Memory B cell (primary cell): ENCODE measurements at regions not wholly inside any gene's neighbourhood (a gene's known extent, or its start where the extent isn't known, plus 50 kb on each side); places are given as distances from the start of the nearest gene placed in this dataset.

Experiments used
- ATAC-seq: fragments of 150-1000 bp; cut with Tn5 transposase; 2 replicates; pipeline ENCODE4 v1.10.0; 2021; ENCODE audit warnings: low read depth, mild to moderate bottlenecking, moderate library complexity
- DNase-seq, 2 donors: peaks; one replicate each; pipeline ENCODE4 v3.0.0; 2022; ENCODE audit warnings: low spot score in 2 of 2
- H3K27ac Mint-ChIP-seq: one replicate; pipeline ENCODE4 v1.8.0; 2022; ENCODE audit warnings: mild to moderate bottlenecking, moderate library complexity, mixed read lengths
- H3K27me3 Mint-ChIP-seq: one replicate; pipeline ENCODE4 v1.8.0; 2022; ENCODE audit warnings: mixed read lengths
- H3K36me3 Mint-ChIP-seq: one replicate; pipeline ENCODE4 v1.8.0; 2022; ENCODE audit warnings: mild to moderate bottlenecking, mixed read lengths
- H3K4me1 Mint-ChIP-seq: one replicate; pipeline ENCODE4 v1.8.0; 2022; ENCODE audit warnings: mixed read lengths
- H3K4me3 Mint-ChIP-seq: one replicate; pipeline ENCODE4 v1.8.0; 2022; ENCODE audit warnings: mild to moderate bottlenecking, moderate library complexity, mixed read lengths
- H3K9me3 Mint-ChIP-seq: one replicate; pipeline ENCODE4 v1.8.0; 2022; ENCODE audit warnings: mixed read lengths

- peaks cover 4% of the 10 kb centered on the region for H3K9me3 Mint-ChIP-seq
- no peaks in the 10 kb centered on the region for H3K27me3 Mint-ChIP-seq
- H3K4me3 Mint-ChIP-seq, result no peak overlapping the region
- H3K4me1 Mint-ChIP-seq, result peaks cover under 1% of the 10 kb centered on the region
- ATAC-seq, result no peak
- DNase-seq, result no peak
- no peak overlapping the region for H3K27ac Mint-ChIP-seq
- peaks cover 2% of the 10 kb centered on the region for H3K36me3 Mint-ChIP-seq
Measured at GRCh38 chr1:234665975-234666605, 56.1 kb upstream of the IRF2BP2 start.

- Mint-ChIP-seq H3K27me3 (no peaks in the 10 kb centered on the region), H3K27ac (no peak overlapping the region), H3K4me3 (no peak overlapping the region), H3K4me1 (peaks cover 3% of the 10 kb centered on the region), H3K36me3 (no peaks in the 10 kb centered on the region), H3K9me3 (no peaks in the 10 kb centered on the region)
- ATAC-seq (no peak), DNase-seq (no peak)
Measured at GRCh38 chr1:234662148-234662547, 52.2 kb upstream of the IRF2BP2 start.

GRCh38 chr1:234661317-234661928 is 51.4 kb upstream of the IRF2BP2 start:
- Mint-ChIP-seq H3K4me3 (no peak overlapping the region), H3K27ac (no peak overlapping the region), H3K9me3 (no peaks in the 10 kb centered on the region), H3K36me3 (no peaks in the 10 kb centered on the region), H3K4me1 (peaks cover 9% of the 10 kb centered on the region), H3K27me3 (no peaks in the 10 kb centered on the region)
- DNase-seq (no peak), ATAC-seq (no peak)

GRCh38 chr1:234660536-234661316 is 50.7 kb upstream of the IRF2BP2 start:
- ATAC-seq (no peak), DNase-seq (no peak)
- Mint-ChIP-seq H3K27me3 (no peaks in the 10 kb centered on the region), H3K27ac (no peak overlapping the region), H3K4me3 (no peak overlapping the region), H3K4me1 (peaks cover 9% of the 10 kb centered on the region), H3K9me3 (no peaks in the 10 kb centered on the region), H3K36me3 (no peaks in the 10 kb centered on the region)
